Prostate gland (tissue), 2 donors: ENCODE measurements at regions not wholly inside any gene's neighbourhood (a gene's known extent, or its start where the extent isn't known, plus 50 kb on each side); places are given as distances from the start of the nearest gene placed in this dataset.

Experiments used
- DNase-seq: peaks from one replicate; pipeline ENCODE4 v3.0.0-alpha.2; 2019; ENCODE audit warnings: low spot score
- H3K27ac ChIP-seq, 2 donors: fragments of 200-600 bp; sonication (generic); 2 replicates each; pipeline ENCODE4 v1.5.1; 2017 to 2019
- H3K27me3 ChIP-seq: fragments of 200-600 bp; sonication (generic); replicated peaks from 2 replicates; pipeline ENCODE4 v1.5.1; 2019; ENCODE audit not compliant: insufficient read depth
- H3K36me3 ChIP-seq, 2 donors: fragments of 200-600 bp; sonication (generic); 1 replicate in 1 of 2; 2 replicates in 1 of 2; pipeline versions ENCODE4 v1.5.1 to v1.8.1; 2017 to 2019
- H3K4me1 ChIP-seq: fragments of 200-600 bp; sonication (generic); replicated peaks from 2 replicates; pipeline ENCODE4 v1.5.1; 2019
- H3K4me3 ChIP-seq, 2 donors: fragments of 200-600 bp; sonication (generic); 2 replicates each; pipeline ENCODE4 v1.5.1; 2017 to 2019
- H3K9me3 ChIP-seq: fragments of 200-600 bp; sonication (generic); 2 replicates; pipeline ENCODE4 v1.5.1; 2017
- CTCF ChIP-seq, 4 experiments: fragments of 200-600 bp in 2 of 4; fragments of 450-650 bp in 2 of 4; sonication (generic) in 2 of 4; IDR thresholded peaks; 1 replicate in 3 of 4; 2 replicates in 1 of 4; pipeline ENCODE4 v1.5.1; 2016 to 2019; ENCODE audit warnings: antibody characterized with exemption in 4 of 4, mild to moderate bottlenecking in 2 of 4, moderate library complexity in 2 of 4
- POLR2A ChIP-seq: fragments of 450-650 bp; IDR thresholded peaks from one replicate; pipeline ENCODE4 v1.6.1; 2016; ENCODE audit warnings: antibody characterized with exemption, mild to moderate bottlenecking
- POLR2AphosphoS5 ChIP-seq: sonication (generic); formaldehyde crosslinking; IDR thresholded peaks from one replicate; pipeline ENCODE4 v1.6.1; 2017; ENCODE audit warnings: antibody characterized with exemption
- WGBS: methylation state at CpG from one replicate; pipeline ENCODE4 v1.1.5; 2018; 5-methylcytosine and 5-hydroxymethylcytosine counted together
- intact Hi-C: fragments of 100-400 bp; cut with DNase I; formaldehyde crosslinking; loops from one replicate; pipeline ENCODE4 v1.14.2; 2022

GRCh38 chr6:113358063-113358583 is 499.0 kb upstream of the MARCKS start:
- intact Hi-C loops, result no loop called here

GRCh38 chr6:113359155-113360140 is 497.7 kb upstream of the MARCKS start:
- no peak overlapping the region for H3K27ac ChIP-seq
- H3K27me3 ChIP-seq, result no peaks in the 10 kb centered on the region
- no peak overlapping the region for H3K4me3 ChIP-seq
- intact Hi-C loops, result no loop called here
- 81% methylated on average over 5 of the region's 5 CpGs for WGBS
- DNase-seq, result no peak
- TF ChIP-seq CTCF (IDR thresholded peaks at IDR 0.05) (no peak), POLR2A (no peak), POLR2AphosphoS5 (no peak)
- H3K36me3 ChIP-seq, result no peaks in the 10 kb centered on the region
- no peaks in the 10 kb centered on the region for H3K9me3 ChIP-seq
- H3K4me1 ChIP-seq, result no peaks in the 10 kb centered on the region

More at GRCh38 chr6:113358063-113358583, 499.0 kb upstream of the MARCKS start:
- H3K9me3 ChIP-seq, result no peaks in the 10 kb centered on the region
- DNase-seq, result no peak
- no peaks in the 10 kb centered on the region for H3K36me3 ChIP-seq
- 93% methylated on average over 3 of the region's 3 CpGs for WGBS
- TF ChIP-seq POLR2AphosphoS5 (no peak), POLR2A (no peak), CTCF (IDR thresholded peaks at IDR 0.05) (no peak)
- no peaks in the 10 kb centered on the region for H3K4me1 ChIP-seq
- H3K4me3 ChIP-seq, result no peak overlapping the region
- H3K27ac ChIP-seq, result no peak overlapping the region
- H3K27me3 ChIP-seq, result no peaks in the 10 kb centered on the region

- intact Hi-C loops, result no loop called here
- Histone ChIP-seq H3K36me3 (no peaks in the 10 kb centered on the region), H3K9me3 (no peaks in the 10 kb centered on the region), H3K4me3 (no peak overlapping the region), H3K27me3 (no peaks in the 10 kb centered on the region), H3K27ac (no peak overlapping the region), H3K4me1 (no peaks in the 10 kb centered on the region)
- TF ChIP-seq POLR2A, result no peak
- 62% methylated on average over 8 of the region's 8 CpGs for WGBS
- no peak for DNase-seq
Measured at GRCh38 chr6:113361014-113361645, 496.0 kb upstream of the MARCKS start.

GRCh38 chr6:113362301-113363047 is 494.7 kb upstream of the MARCKS start:
- no peak overlapping the region for H3K27ac ChIP-seq
- no peaks in the 10 kb centered on the region for H3K4me1 ChIP-seq
- H3K9me3 ChIP-seq, result no peaks in the 10 kb centered on the region
- DNase-seq, result no peak
- 79% methylated on average over 7 of the region's 7 CpGs for WGBS
- H3K4me3 ChIP-seq, result no peak overlapping the region
- TF ChIP-seq POLR2A (no peak), CTCF (IDR thresholded peaks at IDR 0.05) (no peak), POLR2AphosphoS5 (no peak)
- intact Hi-C loops, result no loop called here
- no peaks in the 10 kb centered on the region for H3K36me3 ChIP-seq
- no peaks in the 10 kb centered on the region for H3K27me3 ChIP-seq
